ENCODE measurements at regions not wholly inside any gene's neighbourhood (a gene's known extent, or its start where the extent isn't known, plus 50 kb on each side); places are given as distances from the start of the nearest gene placed in this dataset.
"Not testable (repeated sequence)": the region's sequence is repeated elsewhere in the genome, so short reads cannot be mapped to it uniquely, and the experiment has no call there.

DNA sequence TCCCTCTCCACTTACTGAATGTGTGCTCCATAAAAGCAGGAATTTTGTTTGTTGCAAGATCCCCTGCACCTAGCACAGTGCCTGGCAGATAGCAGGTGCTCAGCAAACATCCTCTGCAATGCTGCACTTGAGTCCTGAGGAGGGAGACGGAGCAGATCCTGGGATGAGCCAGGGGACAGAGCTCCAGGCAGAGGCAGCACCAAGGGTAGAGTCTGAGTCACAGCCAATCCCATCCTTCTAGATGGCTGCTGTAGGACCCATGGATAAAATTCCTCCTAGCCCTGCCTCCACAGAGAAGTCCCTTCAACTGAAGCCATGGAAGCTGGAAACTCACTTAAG, 59.3 kb upstream of the SULF2 start:
- H3K4me1 Mint-ChIP-seq (ENCODE audit: low read depth); H3K27me3 Mint-ChIP-seq; H3K4me3 Mint-ChIP-seq; H3K9me3 Mint-ChIP-seq (ENCODE audit: low read depth); H3K27ac Mint-ChIP-seq; H3K36me3 Mint-ChIP-seq: not testable (repeated sequence)

DNA sequence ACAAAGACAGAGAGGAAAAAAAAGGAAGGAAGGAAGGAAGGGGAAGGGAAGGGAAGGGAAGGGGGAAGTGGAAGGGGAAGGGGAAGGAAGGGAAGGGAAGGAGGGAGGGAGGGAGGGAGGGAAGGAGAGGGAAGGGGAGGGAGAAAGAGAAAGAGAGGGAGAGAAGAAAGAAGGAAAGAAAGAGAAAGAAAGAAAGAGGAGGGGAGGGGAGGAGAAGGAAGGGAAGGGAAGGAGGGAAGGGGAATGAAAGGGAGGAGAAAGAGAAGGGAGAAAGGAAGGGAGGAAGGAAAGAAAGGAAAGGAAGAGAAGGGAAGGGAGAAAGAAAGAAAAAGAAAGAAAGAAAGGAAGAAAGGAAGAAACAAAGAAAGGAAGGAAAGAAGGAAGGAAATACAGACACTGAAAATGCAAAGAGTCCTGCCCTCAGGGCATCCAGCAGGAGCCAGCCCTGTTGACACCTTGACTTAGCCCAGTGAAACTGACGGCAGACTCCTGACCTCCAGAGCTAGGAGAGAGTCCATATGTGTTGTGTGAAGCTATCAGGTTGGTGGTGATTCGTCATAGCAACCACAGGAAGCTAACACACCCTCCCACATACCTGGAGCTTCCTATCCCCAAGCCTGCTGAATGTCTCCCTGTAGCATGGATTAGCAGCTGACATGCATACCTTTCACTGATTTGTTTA, 58.7 kb upstream of the SULF2 start:
- Mint-ChIP-seq H3K4me1 (ENCODE audit: low read depth) (no peaks in the 10 kb centered on the region), H3K27ac (no peak overlapping the region), H3K9me3 (ENCODE audit: low read depth) (no peaks in the 10 kb centered on the region), H3K36me3 (no peaks in the 10 kb centered on the region), H3K27me3 (no peaks in the 10 kb centered on the region), H3K4me3 (no peak overlapping the region)

DNA sequence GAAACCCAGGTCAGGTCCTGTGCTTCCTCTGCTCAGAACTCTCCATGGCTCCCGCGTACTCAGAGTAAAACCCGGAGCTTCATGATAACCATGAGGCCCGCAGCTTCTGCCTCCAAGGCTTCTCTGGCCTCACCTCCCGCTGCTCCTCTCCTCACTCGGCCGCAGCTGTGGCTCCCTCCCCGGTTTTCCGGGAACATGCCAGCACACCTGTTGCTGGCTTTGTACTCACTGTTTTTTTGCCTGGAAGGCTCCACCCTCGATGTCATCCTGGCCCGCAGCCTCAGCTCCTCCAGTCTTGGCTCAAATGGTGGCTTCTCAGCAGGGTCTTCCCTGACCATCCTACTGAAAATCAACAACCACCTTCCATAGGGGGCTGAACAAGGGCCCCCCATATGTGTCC, 57.7 kb upstream of the SULF2 start:
- H3K27me3 Mint-ChIP-seq; H3K4me1 Mint-ChIP-seq (ENCODE audit: low read depth); H3K4me3 Mint-ChIP-seq; H3K27ac Mint-ChIP-seq; H3K36me3 Mint-ChIP-seq; H3K9me3 Mint-ChIP-seq (ENCODE audit: low read depth): not testable (repeated sequence)

DNA sequence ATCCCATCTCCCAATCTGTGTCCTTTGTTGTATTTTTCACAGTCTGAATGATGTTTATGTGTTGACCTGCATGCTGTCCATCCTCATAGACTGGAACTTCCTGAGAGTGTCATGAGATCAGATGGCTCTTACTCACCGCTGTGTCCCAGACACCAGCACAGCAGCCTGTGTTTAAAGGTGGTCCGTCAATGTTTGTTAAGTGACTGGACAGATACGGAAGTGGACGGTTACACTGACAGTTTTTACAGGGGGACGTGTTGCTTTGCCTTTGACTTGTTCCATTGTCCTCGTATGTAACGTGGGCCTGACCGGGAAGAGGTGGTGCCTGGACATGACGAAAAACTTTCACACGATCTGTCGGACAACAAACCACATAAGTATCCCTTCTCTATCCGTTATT, 56.7 kb upstream of the SULF2 start:
- not testable (repeated sequence) for H3K4me3 Mint-ChIP-seq; H3K36me3 Mint-ChIP-seq; H3K27ac Mint-ChIP-seq; H3K9me3 Mint-ChIP-seq (ENCODE audit: low read depth); H3K4me1 Mint-ChIP-seq (ENCODE audit: low read depth); H3K27me3 Mint-ChIP-seq

DNA sequence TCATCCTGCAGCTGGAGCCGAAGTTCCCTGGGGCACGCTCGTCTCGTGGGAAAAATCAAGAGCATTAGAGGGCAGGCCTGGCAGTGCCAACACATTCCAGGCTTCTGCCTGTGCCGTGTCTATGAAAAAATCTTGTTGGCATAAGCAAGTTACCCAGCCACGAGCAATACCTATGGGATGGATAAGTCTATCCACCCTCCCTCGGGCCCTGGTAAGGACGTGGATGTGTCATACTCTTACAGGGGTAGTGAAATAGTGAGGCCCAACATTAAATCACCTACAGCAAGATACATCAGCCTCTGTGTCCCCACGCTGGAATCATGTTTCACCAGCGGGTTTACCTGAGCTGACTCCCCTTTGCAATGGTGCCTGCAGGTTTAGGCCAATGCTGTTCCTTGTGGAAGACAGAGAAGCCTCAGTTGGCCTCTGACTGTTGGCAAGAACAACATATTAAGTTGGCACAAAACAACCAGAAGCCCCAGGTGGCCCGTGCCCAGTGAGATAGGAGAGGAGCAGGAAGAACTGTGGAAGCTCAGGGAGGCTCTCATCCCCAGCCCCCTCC, 51.1 kb upstream of the SULF2 start:
- not testable (repeated sequence) for H3K4me1 Mint-ChIP-seq (ENCODE audit: low read depth); H3K9me3 Mint-ChIP-seq (ENCODE audit: low read depth); H3K27ac Mint-ChIP-seq; H3K27me3 Mint-ChIP-seq; H3K36me3 Mint-ChIP-seq; H3K4me3 Mint-ChIP-seq

Data from activated naive CD8-positive, alpha-beta T cell (primary cell).